ENCODE measurements at regions not wholly inside any gene's neighbourhood (a gene's known extent, or its start where the extent isn't known, plus 50 kb on each side); places are given as distances from the start of the nearest gene placed in this dataset.

GRCh38 chr4:46506876-46507275, 116.9 kb upstream of the GABRA2 start:
- no peak overlapping the region for H3K4me3 ChIP-seq (ENCODE audit: low read depth, low read length)
- no peaks in the 10 kb centered on the region for H3K36me3 ChIP-seq (ENCODE audit: control insufficient read depth, insufficient read depth, low read length)
- POLR2A ChIA-PET, result no interaction called here
- no peak for DNase-seq (ENCODE audit: low read depth)
- CTCF ChIA-PET, result no interaction called here
- H3K27me3 ChIP-seq (ENCODE audit: control insufficient read depth, insufficient read depth, low read length), result no peaks in the 10 kb centered on the region
- TF ChIP-seq, protein P1, sequence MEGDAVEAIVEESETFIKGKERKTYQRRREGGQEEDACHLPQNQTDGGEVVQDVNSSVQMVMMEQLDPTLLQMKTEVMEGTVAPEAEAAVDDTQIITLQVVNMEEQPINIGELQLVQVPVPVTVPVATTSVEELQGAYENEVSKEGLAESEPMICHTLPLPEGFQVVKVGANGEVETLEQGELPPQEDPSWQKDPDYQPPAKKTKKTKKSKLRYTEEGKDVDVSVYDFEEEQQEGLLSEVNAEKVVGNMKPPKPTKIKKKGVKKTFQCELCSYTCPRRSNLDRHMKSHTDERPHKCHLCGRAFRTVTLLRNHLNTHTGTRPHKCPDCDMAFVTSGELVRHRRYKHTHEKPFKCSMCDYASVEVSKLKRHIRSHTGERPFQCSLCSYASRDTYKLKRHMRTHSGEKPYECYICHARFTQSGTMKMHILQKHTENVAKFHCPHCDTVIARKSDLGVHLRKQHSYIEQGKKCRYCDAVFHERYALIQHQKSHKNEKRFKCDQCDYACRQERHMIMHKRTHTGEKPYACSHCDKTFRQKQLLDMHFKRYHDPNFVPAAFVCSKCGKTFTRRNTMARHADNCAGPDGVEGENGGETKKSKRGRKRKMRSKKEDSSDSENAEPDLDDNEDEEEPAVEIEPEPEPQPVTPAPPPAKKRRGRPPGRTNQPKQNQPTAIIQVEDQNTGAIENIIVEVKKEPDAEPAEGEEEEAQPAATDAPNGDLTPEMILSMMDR (IDR thresholded peaks at IDR 0.05; ENCODE audit: insufficient read depth, low read depth, low read length), result no peak

GRCh38 chr4:46505131-46505530, 115.2 kb upstream of the GABRA2 start:
- CTCF ChIA-PET, result no interaction called here
- DNase-seq (ENCODE audit: low read depth), result no peak
- Histone ChIP-seq H3K27me3 (ENCODE audit: control insufficient read depth, insufficient read depth, low read length) (no peaks in the 10 kb centered on the region), H3K36me3 (ENCODE audit: control insufficient read depth, insufficient read depth, low read length) (no peaks in the 10 kb centered on the region), H3K4me3 (ENCODE audit: low read depth, low read length) (no peak overlapping the region)
- POLR2A ChIA-PET, result no interaction called here
- TF ChIP-seq, protein P1 (IDR thresholded peaks at IDR 0.05; ENCODE audit: insufficient read depth, low read depth, low read length), result no peak

DNA sequence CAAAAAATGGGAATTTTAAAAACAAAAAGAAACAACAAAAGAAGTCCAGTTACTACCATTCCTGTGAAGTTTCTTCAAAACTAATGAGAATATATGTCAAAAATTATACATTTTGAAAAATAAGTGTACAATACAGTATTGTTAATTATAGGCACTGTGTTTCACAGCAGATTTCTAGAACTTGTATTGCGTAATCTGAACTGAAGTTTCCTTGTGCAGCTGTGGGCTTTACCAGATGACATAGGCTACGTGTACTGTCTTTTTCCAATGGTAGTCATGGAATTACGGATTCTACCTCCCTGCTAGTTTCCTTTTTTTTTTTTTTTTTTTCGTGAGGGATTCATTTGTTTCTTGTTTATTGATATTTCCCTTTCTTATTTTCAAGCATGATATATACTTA, 113.8 kb upstream of the GABRA2 start:
- H3K36me3 ChIP-seq (ENCODE audit: control insufficient read depth, insufficient read depth, low read length), result no peaks in the 10 kb centered on the region
- no peak for DNase-seq (ENCODE audit: low read depth)
- ChIA-PET CTCF (interaction anchor here (1.0 kb wide), 1 partner anchor 20 kb away, joined by 3 read pairs; no protein-coding TSS in a partner anchor), POLR2A (no interaction called here)
- TF ChIP-seq, protein P1 (IDR thresholded peaks at IDR 0.05; ENCODE audit: insufficient read depth, low read depth, low read length), result no peak
- no peak overlapping the region for H3K4me3 ChIP-seq (ENCODE audit: low read depth, low read length)
- H3K27me3 ChIP-seq (ENCODE audit: control insufficient read depth, insufficient read depth, low read length), result no peaks in the 10 kb centered on the region

DNA sequence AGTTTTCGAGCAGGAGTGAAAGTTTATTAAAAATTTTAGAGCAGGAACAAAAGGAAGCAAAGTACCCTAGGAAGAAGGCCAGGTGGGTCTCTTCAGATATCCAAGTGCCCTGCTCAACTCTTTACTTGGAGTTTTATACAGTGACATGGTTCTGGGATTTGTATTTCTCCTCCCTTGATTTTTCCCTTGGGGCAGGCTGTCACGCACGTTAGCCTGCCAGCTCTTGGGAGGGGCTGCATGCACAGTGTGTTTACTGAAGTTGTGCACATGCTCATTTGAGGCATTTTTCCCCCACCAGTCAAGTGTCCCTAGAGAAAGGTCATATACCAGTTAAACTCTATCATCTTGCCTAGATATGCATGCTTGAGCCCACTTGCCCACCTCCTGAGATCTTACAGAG, 102.5 kb upstream of the GABRA2 start:
- ChIA-PET CTCF (no interaction called here), POLR2A (no interaction called here)
- no peak for DNase-seq (ENCODE audit: low read depth)
- TF ChIP-seq, protein P1 (IDR thresholded peaks at IDR 0.05; ENCODE audit: insufficient read depth, low read depth, low read length), result no peak
- no peaks in the 10 kb centered on the region for H3K36me3 ChIP-seq (ENCODE audit: control insufficient read depth, insufficient read depth, low read length)
- H3K27me3 ChIP-seq (ENCODE audit: control insufficient read depth, insufficient read depth, low read length), result no peaks in the 10 kb centered on the region
- no peak overlapping the region for H3K4me3 ChIP-seq (ENCODE audit: low read depth, low read length)

GRCh38 chr4:46491455-46491854, 101.5 kb upstream of the GABRA2 start:
- Histone ChIP-seq H3K4me3 (ENCODE audit: low read depth, low read length) (no peak overlapping the region), H3K36me3 (ENCODE audit: control insufficient read depth, insufficient read depth, low read length) (no peaks in the 10 kb centered on the region), H3K27me3 (ENCODE audit: control insufficient read depth, insufficient read depth, low read length) (no peaks in the 10 kb centered on the region)
- DNase-seq (ENCODE audit: low read depth), result no peak
- CTCF ChIA-PET, result no interaction called here
- POLR2A ChIA-PET, result no interaction called here
- TF ChIP-seq, protein P1 (IDR thresholded peaks at IDR 0.05; ENCODE audit: insufficient read depth, low read depth, low read length), result no peak
